ENCODE measurements at regions not wholly inside any gene's neighbourhood (a gene's known extent, or its start where the extent isn't known, plus 50 kb on each side); places are given as distances from the start of the nearest gene placed in this dataset.

DNA sequence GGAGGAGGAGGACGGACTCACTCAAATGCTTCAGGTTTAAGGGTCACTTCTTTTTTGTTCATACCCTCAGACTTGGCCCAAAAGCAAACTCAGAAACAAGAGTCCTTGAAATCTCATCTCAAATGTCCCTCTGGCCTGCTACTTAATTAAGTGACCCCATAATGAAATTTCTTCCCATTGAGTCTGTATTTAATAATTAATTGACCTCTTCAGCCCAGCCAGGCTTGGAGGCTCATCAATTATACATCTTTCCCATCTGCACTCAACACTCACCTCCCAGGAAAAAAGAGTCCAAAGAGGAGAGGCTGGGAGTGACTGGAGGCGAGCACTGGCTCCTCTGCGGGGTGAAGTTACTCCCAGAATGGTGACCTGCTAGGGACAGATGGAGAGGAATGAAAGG lies 90.5 kb upstream of the EYA2 start:
- BruUV-seq (replicated peaks) = no TSS peak

DNA sequence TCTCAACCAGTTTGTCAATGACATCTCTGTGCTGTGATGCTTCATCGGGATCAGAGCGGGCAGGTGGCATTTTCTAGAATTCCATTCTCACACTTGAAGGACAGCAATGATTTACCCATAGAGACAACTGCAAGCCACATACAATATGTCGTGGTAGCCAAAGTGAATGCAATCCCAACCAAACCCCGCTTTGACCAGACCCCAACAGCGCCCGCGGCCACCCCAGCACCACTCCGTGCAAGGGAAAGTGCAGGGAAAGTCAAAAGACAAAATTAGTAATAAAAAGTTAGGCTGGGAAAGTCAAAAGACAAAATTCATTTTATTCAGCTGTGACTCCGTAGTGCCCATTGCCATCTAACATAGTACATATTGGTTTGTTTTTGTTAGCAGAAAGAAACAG lies 88.8 kb upstream of the EYA2 start:
- no peak overlapping the region for H3K9ac ChIP-seq (ENCODE audit: low read length)
- no TSS peak for BruUV-seq (replicated peaks)
- TF ChIP-seq EZH2 (IDR thresholded peaks at IDR 0.05; ENCODE audit: low read length, unreplicated experiment) = no peak
- TF ChIP-seq, protein P1, sequence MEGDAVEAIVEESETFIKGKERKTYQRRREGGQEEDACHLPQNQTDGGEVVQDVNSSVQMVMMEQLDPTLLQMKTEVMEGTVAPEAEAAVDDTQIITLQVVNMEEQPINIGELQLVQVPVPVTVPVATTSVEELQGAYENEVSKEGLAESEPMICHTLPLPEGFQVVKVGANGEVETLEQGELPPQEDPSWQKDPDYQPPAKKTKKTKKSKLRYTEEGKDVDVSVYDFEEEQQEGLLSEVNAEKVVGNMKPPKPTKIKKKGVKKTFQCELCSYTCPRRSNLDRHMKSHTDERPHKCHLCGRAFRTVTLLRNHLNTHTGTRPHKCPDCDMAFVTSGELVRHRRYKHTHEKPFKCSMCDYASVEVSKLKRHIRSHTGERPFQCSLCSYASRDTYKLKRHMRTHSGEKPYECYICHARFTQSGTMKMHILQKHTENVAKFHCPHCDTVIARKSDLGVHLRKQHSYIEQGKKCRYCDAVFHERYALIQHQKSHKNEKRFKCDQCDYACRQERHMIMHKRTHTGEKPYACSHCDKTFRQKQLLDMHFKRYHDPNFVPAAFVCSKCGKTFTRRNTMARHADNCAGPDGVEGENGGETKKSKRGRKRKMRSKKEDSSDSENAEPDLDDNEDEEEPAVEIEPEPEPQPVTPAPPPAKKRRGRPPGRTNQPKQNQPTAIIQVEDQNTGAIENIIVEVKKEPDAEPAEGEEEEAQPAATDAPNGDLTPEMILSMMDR (conservative IDR thresholded peaks at IDR 0.05; ENCODE audit: low read depth, low read length) = no peak
- TF ChIP-seq EZH2phosphoT487 (IDR thresholded peaks at IDR 0.05; ENCODE audit: borderline replicate concordance, low read length) = no peak
- H3K9me3 ChIP-seq (ENCODE audit: low read length) = no peaks in the 10 kb centered on the region
- DNase-seq (no peak), ATAC-seq (no peak)
- H3K27me3 ChIP-seq (ENCODE audit: low read length) = 0 out of 2 replicates have a peak, but pooled peaks cover 8% of the 10 kb centered on the region
- no peaks in the 10 kb centered on the region for H3K79me2 ChIP-seq (ENCODE audit: low read length)
- intact Hi-C loops (cut with micrococcal nuclease) = no loop called here
- ChIA-PET POLR2A (ENCODE audit: unreplicated experiment) (no interaction called here), CTCF (no interaction called here)
- H4K20me1 ChIP-seq (ENCODE audit: low read length) = no peaks in the 10 kb centered on the region
- H3K4me2 ChIP-seq (ENCODE audit: low read length) = no peak overlapping the region
- H3F3A ChIP-seq (ENCODE audit: low read length, unreplicated experiment) = no peaks in the 10 kb centered on the region
- peaks cover 4% of the 10 kb centered on the region; the same call in 1 of the 2 replicates for H3K4me1 ChIP-seq (ENCODE audit: insufficient read depth, low read length)
- H3K36me3 ChIP-seq (ENCODE audit: low read depth, low read length) = no peaks in the 10 kb centered on the region
- no peak overlapping the region for H2AFZ ChIP-seq (ENCODE audit: low read length)
- H3K27ac ChIP-seq (ENCODE audit: low read length) = no peak overlapping the region
- no peak overlapping the region for H3K4me3 ChIP-seq (ENCODE audit: low read length)
- H3K9me2 ChIP-seq (replicated peaks; ENCODE audit: low read length) = no peaks in the 10 kb centered on the region

More for the DNA sequence above, 90.5 kb upstream of the EYA2 start:
- TF ChIP-seq EZH2phosphoT487 (IDR thresholded peaks at IDR 0.05; ENCODE audit: borderline replicate concordance, low read length) (no peak), EZH2 (IDR thresholded peaks at IDR 0.05; ENCODE audit: low read length, unreplicated experiment) (no peak)
- TF ChIP-seq, protein P1 (conservative IDR thresholded peaks at IDR 0.05; ENCODE audit: low read depth, low read length) = no peak
- POLR2A ChIA-PET (ENCODE audit: unreplicated experiment) = no interaction called here
- Histone ChIP-seq H3K27ac (ENCODE audit: low read length) (no peak overlapping the region), H2AFZ (ENCODE audit: low read length) (no peak overlapping the region), H3F3A (ENCODE audit: low read length, unreplicated experiment) (no peaks in the 10 kb centered on the region), H3K4me2 (ENCODE audit: low read length) (no peak overlapping the region), H3K79me2 (ENCODE audit: low read length) (no peaks in the 10 kb centered on the region), H3K36me3 (ENCODE audit: low read depth, low read length) (no peaks in the 10 kb centered on the region), H3K4me3 (ENCODE audit: low read length) (no peak overlapping the region), H3K4me1 (ENCODE audit: insufficient read depth, low read length) (peaks cover 4% of the 10 kb centered on the region; the same call in 1 of the 2 replicates), H3K9me2 (replicated peaks; ENCODE audit: low read length) (no peaks in the 10 kb centered on the region), H3K27me3 (ENCODE audit: low read length) (peaks cover 16% of the 10 kb centered on the region), H4K20me1 (ENCODE audit: low read length) (no peaks in the 10 kb centered on the region), H3K9ac (ENCODE audit: low read length) (no peak overlapping the region), H3K9me3 (ENCODE audit: low read length) (no peaks in the 10 kb centered on the region)
- no peak for DNase-seq
- intact Hi-C loops (cut with micrococcal nuclease) = no loop called here
- CTCF ChIA-PET = no interaction called here
- ATAC-seq = no peak

DNA sequence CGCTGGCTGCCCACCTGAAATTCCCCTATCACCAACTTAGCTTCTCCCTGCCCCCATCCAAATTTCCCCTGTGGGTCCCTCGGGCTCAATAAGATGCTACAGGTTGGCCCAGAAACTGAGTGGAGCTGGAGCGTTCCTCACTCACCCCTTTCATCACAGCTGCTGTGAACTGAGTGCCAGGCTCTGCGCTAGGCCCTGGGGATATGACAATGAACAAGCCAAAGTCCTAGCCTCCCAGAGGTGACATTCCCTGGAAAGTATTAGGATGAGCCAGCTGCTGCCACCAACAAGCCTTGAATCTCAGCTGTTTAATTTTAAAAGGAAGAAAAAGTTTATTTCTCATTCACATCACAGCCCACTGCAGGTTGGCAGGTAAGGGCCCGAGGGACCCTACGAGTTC lies 86.6 kb upstream of the EYA2 start:
- Histone ChIP-seq H3K4me3 (ENCODE audit: low read length) (no peak overlapping the region), H3K9ac (ENCODE audit: low read length) (no peak overlapping the region), H3K9me2 (replicated peaks; ENCODE audit: low read length) (no peaks in the 10 kb centered on the region), H3K36me3 (ENCODE audit: low read depth, low read length) (no peaks in the 10 kb centered on the region), H4K20me1 (ENCODE audit: low read length) (no peaks in the 10 kb centered on the region), H3F3A (ENCODE audit: low read length, unreplicated experiment) (no peaks in the 10 kb centered on the region), H2AFZ (ENCODE audit: low read length) (no peak overlapping the region), H3K9me3 (ENCODE audit: low read length) (no peaks in the 10 kb centered on the region), H3K4me1 (ENCODE audit: insufficient read depth, low read length) (peaks cover 4% of the 10 kb centered on the region), H3K27me3 (ENCODE audit: low read length) (0 out of 2 replicates have a peak, but pooled peaks cover 8% of the 10 kb centered on the region), H3K79me2 (ENCODE audit: low read length) (no peaks in the 10 kb centered on the region), H3K27ac (ENCODE audit: low read length) (no peak overlapping the region), H3K4me2 (ENCODE audit: low read length) (no peak overlapping the region)
- TF ChIP-seq EZH2phosphoT487 (IDR thresholded peaks at IDR 0.05; ENCODE audit: borderline replicate concordance, low read length) = no peak
- TF ChIP-seq, protein P1 (conservative IDR thresholded peaks at IDR 0.05; ENCODE audit: low read depth, low read length) = no peak
- TF ChIP-seq EZH2 (IDR thresholded peaks at IDR 0.05; ENCODE audit: low read length, unreplicated experiment) = no peak
- no peak for ATAC-seq
- CTCF ChIA-PET = no interaction called here
- no peak for DNase-seq
- POLR2A ChIA-PET (ENCODE audit: unreplicated experiment) = no interaction called here
- no TSS peak for BruUV-seq (replicated peaks)
- intact Hi-C loops (cut with micrococcal nuclease) = no loop called here

Data from PC-3 (cell line).